ENCODE measurements at regions not wholly inside any gene's neighbourhood (a gene's known extent, or its start where the extent isn't known, plus 50 kb on each side); places are given as distances from the start of the nearest gene placed in this dataset.

DNA sequence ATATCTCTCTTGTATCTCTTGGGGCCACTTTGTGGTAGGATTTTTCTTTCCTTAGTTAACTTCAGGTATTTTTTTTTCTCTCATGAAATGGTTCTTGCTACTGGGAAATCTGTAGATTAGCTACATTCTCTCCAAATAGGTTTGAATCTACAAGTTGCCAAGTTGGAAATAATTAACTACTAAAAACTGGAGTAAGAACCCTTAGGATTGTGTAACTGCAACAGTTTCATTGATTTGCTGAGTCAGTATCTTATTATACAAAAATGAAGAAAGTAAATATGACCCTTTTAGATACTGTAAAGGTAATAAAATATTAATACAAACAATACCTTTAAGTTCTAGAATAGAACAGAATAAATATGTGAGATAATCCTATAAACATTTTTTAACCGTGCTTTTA lies 327.9 kb downstream of the CXXC4 start:
- no peaks in the 10 kb centered on the region for H3K4me1 Mint-ChIP-seq (ENCODE audit: low read depth in 2 of 2)
- no peaks in the 10 kb centered on the region for H3K36me3 Mint-ChIP-seq (ENCODE audit: insufficient read depth)
- DNase-seq = no peak
- H3K4me3 Mint-ChIP-seq = no peak overlapping the region
- H3K27me3 Mint-ChIP-seq = no peaks in the 10 kb centered on the region
- no peak for ATAC-seq (replicated peaks)
- peaks cover 2 to 11% of the 10 kb centered on the region in 2 donors for H3K9me3 Mint-ChIP-seq
- no peak overlapping the region for H3K27ac Mint-ChIP-seq

DNA sequence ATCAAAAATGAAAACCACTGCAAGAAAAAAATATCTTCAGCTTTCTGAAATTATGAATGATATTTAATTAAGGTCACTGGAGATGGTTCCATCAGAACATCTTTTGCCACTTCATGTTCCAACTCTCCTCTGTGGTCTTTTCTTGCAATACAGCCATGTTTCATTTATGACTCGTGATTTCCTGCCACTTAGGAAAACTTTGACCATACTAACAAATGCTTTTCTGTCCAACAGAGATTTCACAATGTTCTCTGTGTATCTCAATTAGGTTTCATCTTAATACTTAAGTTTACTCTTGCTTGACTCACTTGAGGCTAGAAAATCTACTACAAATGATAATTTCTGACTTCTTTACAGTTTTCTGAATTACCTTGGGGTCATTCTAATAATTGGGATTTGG lies 330.9 kb downstream of the CXXC4 start:
- Mint-ChIP-seq H3K4me1 (ENCODE audit: low read depth in 2 of 2) (no peaks in the 10 kb centered on the region), H3K4me3 (no peak overlapping the region), H3K27me3 (no peaks in the 10 kb centered on the region), H3K36me3 (ENCODE audit: insufficient read depth) (no peaks in the 10 kb centered on the region), H3K27ac (no peak overlapping the region), H3K9me3 (peaks cover 2 to 11% of the 10 kb centered on the region in 2 donors)
- no peak for ATAC-seq (replicated peaks)
- DNase-seq = no peak

DNA sequence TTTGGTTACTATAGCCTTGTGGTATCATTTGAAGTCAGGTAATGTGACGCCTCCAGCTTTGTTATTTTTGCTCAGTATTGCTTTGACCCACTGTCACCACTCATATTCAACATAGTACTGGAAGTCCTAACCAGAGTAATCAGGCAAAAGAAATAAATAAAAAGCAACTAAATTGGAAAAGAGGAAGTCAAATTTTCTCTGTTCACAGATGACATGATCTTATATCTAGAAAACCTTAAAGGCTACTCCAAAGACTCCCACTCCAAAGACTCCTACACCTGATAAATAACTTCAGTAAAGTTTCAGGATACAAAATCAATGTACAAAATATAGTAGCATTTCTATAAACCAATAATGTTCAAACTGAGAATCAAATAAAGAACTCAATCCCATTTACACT lies 348.6 kb downstream of the CXXC4 start:
- H3K9me3 Mint-ChIP-seq = peaks cover 5 to 8% of the 10 kb centered on the region in 2 donors
- no peaks in the 10 kb centered on the region for H3K36me3 Mint-ChIP-seq (ENCODE audit: insufficient read depth)
- H3K4me1 Mint-ChIP-seq (ENCODE audit: low read depth in 2 of 2) = no peaks in the 10 kb centered on the region
- ATAC-seq (replicated peaks) (no peak), DNase-seq (no peak)
- H3K27me3 Mint-ChIP-seq = no peaks in the 10 kb centered on the region
- H3K27ac Mint-ChIP-seq = no peak overlapping the region
- H3K4me3 Mint-ChIP-seq = no peak overlapping the region

DNA sequence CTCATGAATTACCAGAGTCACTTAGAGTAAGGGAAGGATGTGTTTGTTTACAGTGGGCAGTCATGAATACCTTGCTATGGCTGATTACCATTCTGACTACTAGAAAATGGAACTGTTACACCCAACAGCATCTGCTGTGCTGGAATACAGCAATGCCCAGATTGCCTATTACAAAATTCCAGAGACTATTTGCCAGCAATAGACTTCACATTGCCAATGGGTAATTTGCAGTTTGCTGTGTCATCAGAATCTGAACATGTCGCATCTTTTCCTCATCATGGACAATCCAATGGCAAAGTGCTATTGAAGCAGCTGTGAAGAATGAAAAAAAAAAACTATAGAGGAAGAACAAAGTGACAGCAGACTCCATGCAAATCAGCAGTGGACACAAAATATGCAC lies 356.6 kb downstream of the CXXC4 start:
- Mint-ChIP-seq H3K36me3 (ENCODE audit: insufficient read depth) (no peaks in the 10 kb centered on the region), H3K4me1 (ENCODE audit: low read depth in 2 of 2) (no peaks in the 10 kb centered on the region)
- no peak for DNase-seq

DNA sequence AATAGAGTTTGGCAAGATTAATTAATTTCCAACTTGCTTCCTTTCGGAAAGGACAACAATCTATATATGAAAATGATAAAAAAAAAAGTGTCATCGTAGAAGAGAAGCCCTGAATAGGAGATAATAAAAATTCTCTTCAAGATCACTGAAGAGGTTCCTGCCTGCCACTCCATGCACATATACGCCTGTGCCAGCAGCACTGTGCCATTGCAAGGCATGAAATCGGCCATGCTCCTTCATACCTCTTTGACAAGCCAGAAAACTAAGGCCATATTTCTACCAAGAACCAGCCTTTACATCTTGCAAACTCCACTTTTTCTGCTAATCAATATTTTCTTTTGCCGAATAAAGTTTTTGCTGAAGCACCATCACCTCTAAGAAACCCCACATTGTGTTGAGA lies 365.5 kb downstream of the CXXC4 start:
- no peak for ATAC-seq (replicated peaks)
- DNase-seq = no peak
- no peaks in the 10 kb centered on the region for H3K4me1 Mint-ChIP-seq (ENCODE audit: low read depth in 2 of 2)
- H3K36me3 Mint-ChIP-seq (ENCODE audit: insufficient read depth) = no peaks in the 10 kb centered on the region
- peaks cover 7 to 9% of the 10 kb centered on the region in 2 donors for H3K9me3 Mint-ChIP-seq
- H3K27ac Mint-ChIP-seq = no peak overlapping the region
- H3K27me3 Mint-ChIP-seq = no peaks in the 10 kb centered on the region
- H3K4me3 Mint-ChIP-seq = no peak overlapping the region

More for the DNA sequence above, 356.6 kb downstream of the CXXC4 start:
- no peak for ATAC-seq (replicated peaks)
- Mint-ChIP-seq H3K9me3 (peaks cover 10 to 14% of the 10 kb centered on the region in 2 donors), H3K4me3 (no peak overlapping the region), H3K27me3 (no peaks in the 10 kb centered on the region), H3K27ac (no peak overlapping the region)

DNA sequence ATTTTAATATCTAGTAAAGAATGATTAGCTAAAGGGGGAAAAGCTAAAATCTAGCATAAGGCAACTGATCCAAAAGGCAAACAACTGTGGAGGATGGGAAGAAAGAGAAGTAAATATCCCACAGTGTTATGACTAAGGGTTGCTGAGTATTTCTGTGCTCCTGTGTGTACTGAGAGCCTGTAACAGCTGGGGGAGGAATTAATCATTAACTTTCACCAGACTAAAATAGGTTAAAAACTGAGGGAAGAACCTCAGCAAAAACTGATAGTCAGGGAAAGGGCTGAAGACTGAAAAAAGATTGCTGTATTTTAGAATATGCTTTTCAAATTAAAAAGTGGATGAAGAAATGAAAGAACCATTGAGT lies 365.9 kb downstream of the CXXC4 start:
- Mint-ChIP-seq H3K27ac (no peak overlapping the region), H3K4me3 (no peak overlapping the region), H3K9me3 (peaks cover 7 to 9% of the 10 kb centered on the region in 2 donors), H3K36me3 (ENCODE audit: insufficient read depth) (no peaks in the 10 kb centered on the region), H3K27me3 (no peaks in the 10 kb centered on the region), H3K4me1 (ENCODE audit: low read depth in 2 of 2) (no peaks in the 10 kb centered on the region)
- ATAC-seq (replicated peaks) (no peak), DNase-seq (no peak)

DNA sequence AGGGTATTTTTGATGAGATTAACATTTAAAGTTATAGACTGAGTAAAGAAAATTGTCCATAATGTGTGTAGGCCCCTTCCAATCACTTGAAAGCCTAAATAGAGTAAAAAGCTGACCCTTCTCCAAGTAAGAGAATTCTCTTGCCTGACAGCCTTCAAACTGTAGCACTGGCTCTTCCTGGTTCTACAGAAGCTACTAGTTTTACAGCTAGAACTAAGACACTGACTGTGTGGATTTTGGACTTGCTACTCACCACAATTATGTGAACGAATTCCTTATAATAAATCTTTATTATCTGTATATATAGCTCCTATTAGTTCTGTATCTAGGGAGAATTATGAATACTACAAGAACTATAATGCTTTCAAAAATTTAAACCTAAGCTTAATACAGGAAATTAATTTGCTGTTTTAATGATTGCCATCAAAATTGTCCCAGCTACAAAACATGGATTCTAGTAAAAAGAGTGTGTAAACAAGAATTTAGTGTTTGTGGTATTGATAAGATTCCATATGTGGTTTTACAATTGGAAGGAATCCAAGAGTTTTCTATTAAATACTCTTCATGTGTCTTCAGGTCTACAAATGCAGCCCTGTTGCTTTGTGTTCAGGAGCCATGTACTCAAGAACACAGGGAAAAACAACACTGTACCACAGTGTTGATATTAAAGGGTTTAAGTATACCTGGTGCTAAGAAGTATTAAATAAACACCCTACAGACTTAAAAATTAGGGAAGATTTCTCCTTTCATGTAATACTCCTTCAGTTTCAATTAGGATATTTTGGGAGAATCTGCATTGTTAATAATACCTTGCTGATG lies 366.5 kb downstream of the CXXC4 start:
- ATAC-seq (replicated peaks) (no peak), DNase-seq (no peak)
- Mint-ChIP-seq H3K4me3 (no peak overlapping the region), H3K36me3 (ENCODE audit: insufficient read depth) (no peaks in the 10 kb centered on the region), H3K27ac (no peak overlapping the region), H3K27me3 (no peaks in the 10 kb centered on the region), H3K4me1 (ENCODE audit: low read depth in 2 of 2) (no peaks in the 10 kb centered on the region), H3K9me3 (peaks cover 9 to 11% of the 10 kb centered on the region in 2 donors)

DNA sequence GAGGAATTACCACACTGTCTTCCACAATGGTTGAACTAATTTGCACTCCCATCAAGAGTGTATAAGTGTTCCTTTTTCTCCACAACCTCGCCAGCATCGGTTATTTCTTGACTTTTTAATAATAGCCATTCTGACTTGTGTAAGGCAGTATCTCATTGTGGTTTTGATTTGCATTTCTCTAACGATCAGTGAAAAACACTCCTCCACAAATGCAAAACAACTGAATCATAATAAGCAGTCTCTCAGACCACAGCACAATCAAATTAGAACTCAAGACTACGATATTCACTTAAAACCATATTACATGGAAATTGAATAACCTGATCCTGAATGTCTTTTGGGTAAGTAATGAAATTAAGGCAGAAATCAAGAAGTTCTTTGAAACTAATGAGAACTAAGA lies 371.7 kb downstream of the CXXC4 start:
- DNase-seq (no peak), ATAC-seq (replicated peaks) (no peak)
- Mint-ChIP-seq H3K36me3 (ENCODE audit: insufficient read depth) (no peaks in the 10 kb centered on the region), H3K4me1 (ENCODE audit: low read depth in 2 of 2) (no peaks in the 10 kb centered on the region), H3K9me3 (peaks cover 7 to 14% of the 10 kb centered on the region in 2 donors), H3K4me3 (no peak overlapping the region), H3K27me3 (no peaks in the 10 kb centered on the region), H3K27ac (no peak overlapping the region)

DNA sequence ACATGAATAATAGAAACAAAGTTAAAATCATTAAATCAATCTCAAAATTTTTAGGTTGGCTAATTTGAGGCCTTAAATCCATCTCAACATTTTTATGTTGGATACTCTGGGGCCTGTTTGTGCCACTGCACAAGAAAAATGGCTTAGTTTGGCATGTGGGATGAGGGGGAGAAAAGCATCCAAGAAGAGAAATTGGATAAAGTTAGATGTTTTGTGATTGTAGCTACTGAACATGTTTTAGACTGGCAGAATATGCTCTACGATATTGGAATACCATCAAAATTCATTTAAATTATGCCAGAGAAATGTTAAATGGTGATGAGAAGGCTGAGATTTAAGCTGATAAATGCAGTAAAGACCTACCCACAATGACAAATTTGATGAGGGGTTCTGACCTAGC lies 376.9 kb downstream of the CXXC4 start:
- no peaks in the 10 kb centered on the region for H3K36me3 Mint-ChIP-seq (ENCODE audit: insufficient read depth)
- no peaks in the 10 kb centered on the region for H3K4me1 Mint-ChIP-seq (ENCODE audit: low read depth in 2 of 2)

DNA sequence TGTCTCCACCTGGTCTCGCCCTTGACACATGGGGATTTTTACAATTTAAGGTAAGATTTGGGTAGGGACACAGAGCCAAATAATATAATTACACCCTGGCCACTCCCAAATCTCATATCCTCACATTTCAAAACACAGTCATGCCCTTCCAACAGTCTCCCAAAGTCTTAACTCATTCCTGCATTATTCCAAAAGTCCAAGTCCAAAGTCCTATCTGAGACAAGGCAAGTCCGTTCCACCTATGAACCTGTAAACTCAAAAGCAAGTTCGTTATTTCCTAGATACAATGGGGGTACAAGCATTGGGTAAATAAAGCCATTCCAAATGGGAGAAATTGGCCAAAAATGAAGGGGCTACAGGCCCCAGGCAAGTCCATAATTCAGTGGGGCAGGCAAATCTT lies 380.8 kb downstream of the CXXC4 start:
- no peaks in the 10 kb centered on the region for H3K27me3 Mint-ChIP-seq
- H3K36me3 Mint-ChIP-seq (ENCODE audit: insufficient read depth) = no peaks in the 10 kb centered on the region
- H3K4me3 Mint-ChIP-seq = no peak overlapping the region
- no peaks in the 10 kb centered on the region for H3K4me1 Mint-ChIP-seq (ENCODE audit: low read depth in 2 of 2)
- peaks cover 0 to 4% of the 10 kb centered on the region in 2 donors for H3K9me3 Mint-ChIP-seq
- no peak overlapping the region for H3K27ac Mint-ChIP-seq
- no peak for DNase-seq
- ATAC-seq (replicated peaks) = no peak

More for the DNA sequence above, 376.9 kb downstream of the CXXC4 start:
- H3K4me3 Mint-ChIP-seq = no peak overlapping the region
- ATAC-seq (replicated peaks) = no peak
- no peaks in the 10 kb centered on the region for H3K27me3 Mint-ChIP-seq
- peaks cover 0 to 4% of the 10 kb centered on the region in 2 donors for H3K9me3 Mint-ChIP-seq
- no peak overlapping the region for H3K27ac Mint-ChIP-seq
- DNase-seq = no peak

DNA sequence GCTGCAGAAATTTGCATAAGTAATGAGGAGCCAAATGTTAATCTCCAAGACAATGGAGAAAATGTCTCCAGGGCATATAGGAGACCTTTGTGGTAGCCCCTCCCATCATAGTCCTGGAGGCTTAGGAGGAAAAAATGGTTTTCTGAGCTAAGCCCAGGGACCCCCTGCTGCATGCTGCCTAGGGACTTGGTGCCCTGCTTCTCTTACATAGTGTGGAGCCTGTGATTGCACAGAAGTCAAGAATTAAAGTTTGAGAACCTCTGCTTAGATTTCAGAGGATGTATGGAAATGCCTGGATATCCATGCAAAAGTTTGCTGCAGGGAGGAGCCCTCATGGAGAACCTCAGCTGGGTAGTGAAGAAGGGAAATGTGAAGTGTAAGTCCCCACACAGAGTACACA lies 379.4 kb upstream of the TACR3 start:
- DNase-seq (no peak), ATAC-seq (replicated peaks) (no peak)
- no peaks in the 10 kb centered on the region for H3K36me3 Mint-ChIP-seq (ENCODE audit: insufficient read depth)
- H3K4me1 Mint-ChIP-seq (ENCODE audit: low read depth in 2 of 2) = no peaks in the 10 kb centered on the region
- H3K9me3 Mint-ChIP-seq = peaks cover 2 to 23% of the 10 kb centered on the region in 2 donors
- no peak overlapping the region for H3K4me3 Mint-ChIP-seq
- no peak overlapping the region for H3K27ac Mint-ChIP-seq
- no peaks in the 10 kb centered on the region for H3K27me3 Mint-ChIP-seq

DNA sequence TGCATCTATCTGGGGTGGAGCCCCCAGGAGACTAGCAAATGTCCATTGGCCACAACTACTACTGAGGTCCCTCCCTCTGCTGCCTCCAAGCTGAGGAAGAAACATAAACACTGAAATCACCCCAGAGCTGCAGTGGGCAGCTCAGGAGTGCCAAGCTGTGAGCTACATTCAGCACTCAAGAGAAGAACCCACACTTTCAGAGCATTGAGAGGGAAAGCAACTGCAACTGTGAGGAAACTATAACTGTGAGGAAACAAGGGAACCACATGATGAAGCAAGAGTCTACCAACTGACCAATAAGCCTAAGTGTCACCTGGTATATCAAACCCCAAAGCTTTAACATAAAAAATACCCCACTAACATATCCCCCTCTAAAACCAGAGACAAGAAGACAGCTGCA lies 373.5 kb upstream of the TACR3 start:
- DNase-seq = no peak
- Mint-ChIP-seq H3K9me3 (peaks cover 9 to 25% of the 10 kb centered on the region in 2 donors), H3K4me3 (no peak overlapping the region), H3K27me3 (no peaks in the 10 kb centered on the region), H3K27ac (no peak overlapping the region), H3K36me3 (ENCODE audit: insufficient read depth) (no peaks in the 10 kb centered on the region), H3K4me1 (ENCODE audit: low read depth in 2 of 2) (no peaks in the 10 kb centered on the region)
- no peak for ATAC-seq (replicated peaks)

DNA sequence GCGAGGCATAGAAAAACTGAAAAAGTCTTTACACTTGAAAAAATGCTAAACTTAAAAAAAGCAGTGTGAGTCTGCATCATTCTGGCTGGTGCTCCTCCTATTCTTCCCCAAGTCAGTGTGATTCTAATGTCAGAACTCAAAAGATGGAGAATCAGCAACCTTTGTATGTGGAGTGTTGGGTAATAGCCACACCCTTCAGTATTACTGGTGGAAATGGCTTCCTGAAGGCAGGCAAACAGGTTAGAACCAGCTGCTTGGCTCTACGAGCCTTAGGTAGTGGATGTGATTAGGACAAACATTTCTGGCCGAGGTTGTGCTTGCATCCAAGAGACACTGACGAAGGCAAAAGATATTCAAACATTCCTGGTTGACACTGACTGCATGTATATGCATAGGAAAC lies 353.4 kb upstream of the TACR3 start:
- Mint-ChIP-seq H3K36me3 (ENCODE audit: insufficient read depth) (no peaks in the 10 kb centered on the region), H3K4me3 (no peak overlapping the region), H3K27me3 (no peaks in the 10 kb centered on the region), H3K4me1 (ENCODE audit: low read depth in 2 of 2) (no peaks in the 10 kb centered on the region), H3K27ac (no peak overlapping the region), H3K9me3 (peaks cover 0 to 2% of the 10 kb centered on the region in 2 donors)
- ATAC-seq (replicated peaks) (no peak), DNase-seq (no peak)

DNA sequence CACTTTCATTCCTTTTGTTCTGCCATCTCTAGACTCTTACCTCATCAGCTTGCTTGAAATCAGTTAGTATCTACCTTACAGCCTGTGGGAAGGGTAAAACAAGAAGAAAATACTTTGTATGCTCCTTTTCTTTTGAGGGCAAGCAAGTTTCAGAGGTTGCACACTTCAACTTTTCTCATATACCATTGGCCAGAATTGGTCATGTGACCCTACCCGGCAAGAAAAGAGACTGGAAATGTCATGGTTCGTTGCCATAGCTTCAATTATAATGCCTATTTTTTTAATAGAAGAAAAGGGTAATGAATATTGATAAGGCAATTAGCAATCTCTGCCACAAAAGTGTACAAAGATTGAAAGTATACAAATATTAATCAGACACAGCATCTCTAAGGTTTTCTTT lies 346.7 kb upstream of the TACR3 start:
- Mint-ChIP-seq H3K9me3 (peaks cover 0 to 2% of the 10 kb centered on the region in 2 donors), H3K27me3 (no peaks in the 10 kb centered on the region), H3K4me3 (no peak overlapping the region), H3K27ac (no peak overlapping the region), H3K4me1 (ENCODE audit: low read depth in 2 of 2) (no peaks in the 10 kb centered on the region), H3K36me3 (ENCODE audit: insufficient read depth) (no peaks in the 10 kb centered on the region)
- ATAC-seq (replicated peaks) = no peak
- no peak for DNase-seq
